K562 (cell line): ENCODE measurements at regions not wholly inside any gene's neighbourhood (a gene's known extent, or its start where the extent isn't known, plus 50 kb on each side); places are given as distances from the start of the nearest gene placed in this dataset.

Experiments
- ATAC-seq: fragments of 200-7000 bp; cut with Tn5 transposase; 3 replicates; pipeline ENCODE4 v1.9.1; 2020; ENCODE audit warnings: moderate library complexity
- BruUV-seq: library from RNA; stranded (reverse); fragments of 400-500 nt; replicated peaks from 2 replicates; lab custom pipeline; 2021; lab: Mats Ljungman, UMichigan
- CTCF ChIA-PET: fragments of 300-600 bp; formaldehyde crosslinking; extraction: SDS; loops from one replicate; lab custom pipeline; 2021; ENCODE audit warnings: low intra/inter-chr PET ratio; lab: Yijun Ruan, JAX
- POLR2A ChIA-PET: fragments of 300-600, 350-650 bp; sonication (Branson Sonifier 250); formaldehyde crosslinking; extraction: SDS; loops from one replicate; lab custom pipeline; 2021; ENCODE audit warnings: antibody characterized with exemption, inconsistent platforms; lab: Yijun Ruan, JAX
- DNase-seq, 4 experiments: peaks; one replicate each; pipeline versions ENCODE4 v3.0.0 to v3.0.0-alpha.2; 2011 to 2018; ENCODE audit warnings: low spot score in 3 of 4, mixed read lengths in 3 of 4; ENCODE audit errors: extremely low read depth in 1 of 4
- FAIRE-seq: peaks from 2 replicates; lab custom pipeline; 2011; peaks lifted over from hg19 to GRCh38; lab: Jason Lieb, UNC
- H2AFZ ChIP-seq: 2 replicates; pipeline ENCODE4 v1.6.0; 2011; ENCODE audit warnings: low read depth, low read length, control low read depth, inconsistent platforms
- H3K27ac ChIP-seq: fragments of 200-600 bp; 3 replicates; pipeline ENCODE4 v1.8.0; 2011; ENCODE audit warnings: low read depth, mild to moderate bottlenecking, control low read depth, inconsistent platforms, low read length, moderate library complexity, mixed read lengths; ENCODE audit errors: extremely low read depth
- H3K27me3 ChIP-seq, 2 experiments: fragments of 300-600 bp in 1 of 2; 2 replicates in 1 of 2; 3 replicates in 1 of 2; pipeline versions ENCODE4 v1.6.0 to v1.8.0; 2011; ENCODE audit warnings: inconsistent platforms in 2 of 2, low read length in 2 of 2, mild to moderate bottlenecking in 1 of 2, mixed read lengths in 1 of 2, moderate library complexity in 1 of 2; ENCODE audit not compliant: control insufficient read depth in 2 of 2, insufficient read depth in 2 of 2
- H3K36me3 ChIP-seq: fragments of 300-600 bp; 3 replicates; pipeline ENCODE4 v1.8.0; 2011; ENCODE audit warnings: mild to moderate bottlenecking, low read length, inconsistent platforms; ENCODE audit not compliant: control insufficient read depth, insufficient read depth
- H3K4me1 ChIP-seq, 2 experiments: fragments of 200-600 bp in 1 of 2; replicated peaks in 1 of 2; 2 replicates in 1 of 2; 3 replicates in 1 of 2; pipeline versions ENCODE4 v1.5.1 to v1.8.0; 2011; ENCODE audit warnings: inconsistent platforms in 2 of 2, low read length in 2 of 2, mild to moderate bottlenecking in 1 of 2, mixed read lengths in 1 of 2, moderate library complexity in 1 of 2; ENCODE audit not compliant: control insufficient read depth in 2 of 2, insufficient read depth in 2 of 2
- H3K4me2 ChIP-seq: 2 replicates; pipeline ENCODE4 v1.6.1; 2011; ENCODE audit warnings: low read length, control low read depth, inconsistent platforms, mixed read lengths; ENCODE audit not compliant: insufficient read depth
- H3K4me3 ChIP-seq: fragments of 200-600 bp; sonication (generic), shearing (Covaris generic); 2 replicates; pipeline ENCODE4 v1.5.1; 2016; ENCODE audit warnings: control low read depth, inconsistent platforms
- H3K79me2 ChIP-seq: fragments of 200-600 bp; 3 replicates; pipeline ENCODE4 v1.8.0; 2011; ENCODE audit warnings: low read length, inconsistent platforms; ENCODE audit not compliant: control insufficient read depth, insufficient read depth
- H3K9ac ChIP-seq, 2 experiments: 2 replicates each; pipeline versions ENCODE4 v1.6.0 to v1.6.1; 2011; ENCODE audit warnings: low read depth in 2 of 2, low read length in 2 of 2, control low read depth in 1 of 2, inconsistent platforms in 1 of 2, mild to moderate bottlenecking in 1 of 2, mixed read lengths in 1 of 2; ENCODE audit not compliant: insufficient read depth in 1 of 2
- H3K9me1 ChIP-seq: one replicate; pipeline ENCODE4 v1.6.0; 2011; ENCODE audit warnings: inconsistent platforms, mild to moderate bottlenecking, low read length, moderate library complexity; ENCODE audit not compliant: control insufficient read depth, insufficient read depth
- H3K9me3 ChIP-seq: replicated peaks from 2 replicates; pipeline ENCODE4 v1.5.1; 2011; ENCODE audit warnings: low read depth, low read length, inconsistent platforms; ENCODE audit not compliant: control insufficient read depth, insufficient read depth
- H4K20me1 ChIP-seq: replicated peaks from 2 replicates; pipeline ENCODE4 v1.6.1; 2011; ENCODE audit warnings: low read length, inconsistent platforms, mixed read lengths; ENCODE audit not compliant: control insufficient read depth, insufficient read depth
- BHLHE40 ChIP-seq: IDR thresholded peaks from 2 replicates; pipeline ENCODE4 v1.6.1; 2011; ENCODE audit warnings: low read length, improper control_type of control experiment
- BRCA1 ChIP-seq, 2 experiments: fragments of 450-650 bp in 1 of 2; sonication (generic) in 1 of 2; formaldehyde crosslinking in 1 of 2; IDR thresholded peaks; 2 replicates each; pipeline versions ENCODE4 v1.5.0 to v1.6.1; 2017 to 2020; ENCODE audit warnings: mild to moderate bottlenecking in 1 of 2, missing genetic modification reagents in 1 of 2
- CCAR2 ChIP-seq: fragments of 200-400 bp; formaldehyde crosslinking; IDR thresholded peaks from 2 replicates; pipeline ENCODE4 v1.6.1; 2017; ENCODE audit warnings: mild to moderate bottlenecking, low read depth, low read length
- E2F5 ChIP-seq: sonication (generic); formaldehyde crosslinking; IDR thresholded peaks from 2 replicates; pipeline ENCODE4 v1.8.0; 2022; ENCODE audit warnings: mild to moderate bottlenecking, missing genetic modification reagents
- EHMT2 ChIP-seq: fragments of 450-650 bp; IDR thresholded peaks from 2 replicates; pipeline ENCODE4 v1.6.1; 2018; ENCODE audit warnings: antibody characterized with exemption
- MCM2 ChIP-seq: fragments of 450-650 bp; IDR thresholded peaks from 2 replicates; pipeline ENCODE4 v1.6.1; 2017; ENCODE audit warnings: low read depth, mild to moderate bottlenecking
- MNT ChIP-seq, 2 experiments: fragments of 450-650 bp; conservative IDR thresholded peaks; 2 replicates each; pipeline ENCODE4 v1.6.1; 2017; ENCODE audit warnings: mild to moderate bottlenecking in 2 of 2, moderate library complexity in 2 of 2
- NFIC ChIP-seq: fragments of 450-650 bp; IDR thresholded peaks from 2 replicates; pipeline ENCODE4 v1.6.1; 2017; ENCODE audit warnings: mild to moderate bottlenecking, inconsistent platforms
- RBM22 ChIP-seq: fragments of 200-400 bp; formaldehyde crosslinking; IDR thresholded peaks from 2 replicates; pipeline ENCODE4 v1.6.1; 2018; ENCODE audit warnings: low read length, low read depth; ENCODE audit not compliant: poor library complexity, severe bottlenecking
- SMARCA4 ChIP-seq: fragments of 450-650 bp; IDR thresholded peaks from 2 replicates; pipeline ENCODE4 v1.6.1; 2016
- STAG1 ChIP-seq: sonication (generic); formaldehyde crosslinking; IDR thresholded peaks from 2 replicates; pipeline ENCODE4 v1.5.0; 2020; ENCODE audit warnings: missing genetic modification reagents, borderline replicate concordance
- TCF7 ChIP-seq: sonication (generic); IDR thresholded peaks from 2 replicates; pipeline ENCODE4 v1.6.1; 2016; ENCODE audit warnings: antibody characterized with exemption, borderline replicate concordance
- WGBS: fragments of 100-300 bp; shearing (Covaris generic); methylation state at CpG from one replicate; pipeline ENCODE4 v1.1.6; 2016; ENCODE audit warnings: low coverage, mixed read lengths; ENCODE audit not compliant: insufficient coverage; ENCODE audit errors: missing lambda C conversion rate; 5-methylcytosine and 5-hydroxymethylcytosine counted together
- in situ Hi-C: fragments of 300-500 bp; cut with MboI; formaldehyde crosslinking; loops from 4 replicates; pipeline ENCODE4 v1.15.0; 2018; ENCODE audit warnings: inconsistent platforms, mixed read lengths
- intact Hi-C: fragments of 100-400 bp; cut with micrococcal nuclease; formaldehyde crosslinking; loops from 2 replicates; pipeline ENCODE4 v1.14.2; 2022

GRCh38 chr6:27065183-27065582, 182.3 kb upstream of the PRSS16 start (continued):
- TF ChIP-seq TCF7 (no peak), EHMT2 (peak; percentile 35; the same call in 1 of the 2 replicates), MNT (conservative IDR thresholded peaks at IDR 0.05) (0 out of 4 replicates have a peak, but pooled peaks of 1 of the 2 experiments have one; percentile 19), BRCA1 (IDR thresholded peaks at IDR 0.05) (no peak), BRCA1 (CRISPR knock-in tag; IDR thresholded peaks at IDR 0.05) (no peak), E2F5 (CRISPR knock-in tag) (no peak), SMARCA4 (0 out of 2 replicates have a peak, but pooled peaks have one; percentile 27), RBM22 (no peak)

GRCh38 chr6:27066381-27066780, 181.1 kb upstream of the PRSS16 start:
- H3K9me1 ChIP-seq, result no peaks in the 10 kb centered on the region
- no peaks in the 10 kb centered on the region for H3K36me3 ChIP-seq
- ATAC-seq (no peak), DNase-seq (no peak), FAIRE-seq (no peak)
- in situ Hi-C loops, result no loop called here
- H3K27ac ChIP-seq, result no peak overlapping the region
- CTCF ChIA-PET, result no interaction called here
- no peak overlapping the region for H2AFZ ChIP-seq
- H3K4me2 ChIP-seq, result no peak overlapping the region
- H3K4me1 ChIP-seq, result peaks cover 0 to 5% of the 10 kb centered on the region in 2 experiments; a peak in 2 of 5 replicates
- POLR2A ChIA-PET, result interaction anchor here (0.5 to 1.1 kb wide), 3 partner anchors 12 to 1003 kb away, joined by 3 to 5 read pairs (median 3); no protein-coding TSS in a partner anchor
- intact Hi-C loops, result no loop called here
- no TSS peak for BruUV-seq
- H3K4me3 ChIP-seq, result no peak overlapping the region
- H3K9me3 ChIP-seq, result no peaks in the 10 kb centered on the region
- WGBS, result 23% methylated on average over 4 of the region's 4 CpGs
- H3K27me3 ChIP-seq, result no peaks in the 10 kb centered on the region; a peak in 1 of 5 replicates
- H4K20me1 ChIP-seq, result no peaks in the 10 kb centered on the region
- H3K79me2 ChIP-seq, result no peaks in the 10 kb centered on the region
- no peak for TF ChIP-seq BHLHE40
- TF ChIP-seq NFIC, result no peak
- no peak for TF ChIP-seq CCAR2
- no peak for TF ChIP-seq MCM2
- TF ChIP-seq STAG1 (CRISPR knock-in tag), result no peak
- no peak overlapping the region; a peak in 1 of 4 replicates for H3K9ac ChIP-seq
